ENCODE measurements at regions not wholly inside any gene's neighbourhood (a gene's known extent, or its start where the extent isn't known, plus 50 kb on each side); places are given as distances from the start of the nearest gene placed in this dataset.

GRCh38 chr3:72496051-72496670 is 352.1 kb downstream of the SHQ1 start:
- in situ Hi-C loops (cut with MboI; ENCODE audit: low sequenced_read_pairs), result no loop called here

- in situ Hi-C loops (cut with MboI; ENCODE audit: low sequenced_read_pairs), result no loop called here
These were observed 353.6 kb downstream of the SHQ1 start for GRCh38 chr3:72494626-72495025.

GRCh38 chr3:72494130-72494529 is 354.1 kb downstream of the SHQ1 start:
- in situ Hi-C loops (cut with MboI; ENCODE audit: low sequenced_read_pairs), result no loop called here

- in situ Hi-C loops (cut with MboI; ENCODE audit: low sequenced_read_pairs), result no loop called here
These were observed 356.0 kb downstream of the SHQ1 start for GRCh38 chr3:72492240-72492639.

GRCh38 chr3:72490688-72491435 is 357.4 kb downstream of the SHQ1 start:
- in situ Hi-C loops (cut with MboI; ENCODE audit: low sequenced_read_pairs), result no loop called here

GRCh38 chr3:72489901-72490300 is 358.3 kb downstream of the SHQ1 start:
- in situ Hi-C loops (cut with MboI; ENCODE audit: low sequenced_read_pairs), result no loop called here

GRCh38 chr3:72488738-72489035 is 359.6 kb downstream of the SHQ1 start:
- in situ Hi-C loops (cut with MboI; ENCODE audit: low sequenced_read_pairs), result no loop called here

- in situ Hi-C loops (cut with MboI; ENCODE audit: low sequenced_read_pairs), result no loop called here
These were observed 360.1 kb downstream of the SHQ1 start for GRCh38 chr3:72487946-72488737.

GRCh38 chr3:72487078-72487765 is 361.0 kb downstream of the SHQ1 start:
- in situ Hi-C loops (cut with MboI; ENCODE audit: low sequenced_read_pairs), result no loop called here

GRCh38 chr3:72485641-72486040 is 362.6 kb downstream of the SHQ1 start:
- in situ Hi-C loops (cut with MboI; ENCODE audit: low sequenced_read_pairs), result no loop called here

GRCh38 chr3:72483554-72484104 is 364.6 kb downstream of the SHQ1 start:
- in situ Hi-C loops (cut with MboI; ENCODE audit: low sequenced_read_pairs), result no loop called here

GRCh38 chr3:72482589-72483321 is 365.5 kb downstream of the SHQ1 start:
- in situ Hi-C loops (cut with MboI; ENCODE audit: low sequenced_read_pairs), result no loop called here

- in situ Hi-C loops (cut with MboI; ENCODE audit: low sequenced_read_pairs), result no loop called here
These were observed 366.7 kb downstream of the SHQ1 start for GRCh38 chr3:72481542-72481941.

GRCh38 chr3:72480366-72480765 is 367.9 kb downstream of the SHQ1 start:
- in situ Hi-C loops (cut with MboI; ENCODE audit: low sequenced_read_pairs), result no loop called here

- in situ Hi-C loops (cut with MboI; ENCODE audit: low sequenced_read_pairs), result no loop called here
These were observed 368.5 kb downstream of the SHQ1 start for GRCh38 chr3:72479651-72480215.

GRCh38 chr3:72476139-72476483 is 372.1 kb downstream of the SHQ1 start:
- in situ Hi-C loops (cut with MboI; ENCODE audit: low sequenced_read_pairs), result no loop called here

- in situ Hi-C loops (cut with MboI; ENCODE audit: low sequenced_read_pairs), result no loop called here
These were observed 372.7 kb downstream of the SHQ1 start for GRCh38 chr3:72475258-72476138.

GRCh38 chr3:72474775-72475174 is 373.5 kb downstream of the SHQ1 start:
- in situ Hi-C loops (cut with MboI; ENCODE audit: low sequenced_read_pairs), result no loop called here

GRCh38 chr3:72473156-72473555 is 375.1 kb downstream of the SHQ1 start:
- in situ Hi-C loops (cut with MboI; ENCODE audit: low sequenced_read_pairs), result no loop called here

All from HL-60/S4 treated with phorbol 12-myristate 13-acetate at 8.2 ng/mL for 4 days and 3 days (cell line).